HL-60 (cell line): ENCODE measurements at regions not wholly inside any gene's neighbourhood (a gene's known extent, or its start where the extent isn't known, plus 50 kb on each side); places are given as distances from the start of the nearest gene placed in this dataset.

ENCODE experiments used
- GABPA ChIP-seq: IDR thresholded peaks from 2 replicates; pipeline ENCODE4 v1.6.1; 2012; ENCODE audit warnings: low read depth
- SPI1 ChIP-seq: IDR thresholded peaks from 2 replicates; pipeline ENCODE4 v1.6.1; 2012; ENCODE audit warnings: low read depth, mild to moderate bottlenecking, borderline replicate concordance
- TF ChIP-seq, protein P1 (sequence below): IDR thresholded peaks from one replicate; pipeline ENCODE4 v1.5.1; 2011; ENCODE audit warnings: low read length, control low read depth, inconsistent platforms; ENCODE audit not compliant: insufficient read depth

- TF ChIP-seq, protein P1, sequence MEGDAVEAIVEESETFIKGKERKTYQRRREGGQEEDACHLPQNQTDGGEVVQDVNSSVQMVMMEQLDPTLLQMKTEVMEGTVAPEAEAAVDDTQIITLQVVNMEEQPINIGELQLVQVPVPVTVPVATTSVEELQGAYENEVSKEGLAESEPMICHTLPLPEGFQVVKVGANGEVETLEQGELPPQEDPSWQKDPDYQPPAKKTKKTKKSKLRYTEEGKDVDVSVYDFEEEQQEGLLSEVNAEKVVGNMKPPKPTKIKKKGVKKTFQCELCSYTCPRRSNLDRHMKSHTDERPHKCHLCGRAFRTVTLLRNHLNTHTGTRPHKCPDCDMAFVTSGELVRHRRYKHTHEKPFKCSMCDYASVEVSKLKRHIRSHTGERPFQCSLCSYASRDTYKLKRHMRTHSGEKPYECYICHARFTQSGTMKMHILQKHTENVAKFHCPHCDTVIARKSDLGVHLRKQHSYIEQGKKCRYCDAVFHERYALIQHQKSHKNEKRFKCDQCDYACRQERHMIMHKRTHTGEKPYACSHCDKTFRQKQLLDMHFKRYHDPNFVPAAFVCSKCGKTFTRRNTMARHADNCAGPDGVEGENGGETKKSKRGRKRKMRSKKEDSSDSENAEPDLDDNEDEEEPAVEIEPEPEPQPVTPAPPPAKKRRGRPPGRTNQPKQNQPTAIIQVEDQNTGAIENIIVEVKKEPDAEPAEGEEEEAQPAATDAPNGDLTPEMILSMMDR: no peak
- no peak for TF ChIP-seq GABPA
- TF ChIP-seq SPI1: no peak
Measured at GRCh38 chr21:27631471-27631870, 664.6 kb upstream of the ADAMTS5 start.
